ENCODE measurements at regions not wholly inside any gene's neighbourhood (a gene's known extent, or its start where the extent isn't known, plus 50 kb on each side); places are given as distances from the start of the nearest gene placed in this dataset.

DNA sequence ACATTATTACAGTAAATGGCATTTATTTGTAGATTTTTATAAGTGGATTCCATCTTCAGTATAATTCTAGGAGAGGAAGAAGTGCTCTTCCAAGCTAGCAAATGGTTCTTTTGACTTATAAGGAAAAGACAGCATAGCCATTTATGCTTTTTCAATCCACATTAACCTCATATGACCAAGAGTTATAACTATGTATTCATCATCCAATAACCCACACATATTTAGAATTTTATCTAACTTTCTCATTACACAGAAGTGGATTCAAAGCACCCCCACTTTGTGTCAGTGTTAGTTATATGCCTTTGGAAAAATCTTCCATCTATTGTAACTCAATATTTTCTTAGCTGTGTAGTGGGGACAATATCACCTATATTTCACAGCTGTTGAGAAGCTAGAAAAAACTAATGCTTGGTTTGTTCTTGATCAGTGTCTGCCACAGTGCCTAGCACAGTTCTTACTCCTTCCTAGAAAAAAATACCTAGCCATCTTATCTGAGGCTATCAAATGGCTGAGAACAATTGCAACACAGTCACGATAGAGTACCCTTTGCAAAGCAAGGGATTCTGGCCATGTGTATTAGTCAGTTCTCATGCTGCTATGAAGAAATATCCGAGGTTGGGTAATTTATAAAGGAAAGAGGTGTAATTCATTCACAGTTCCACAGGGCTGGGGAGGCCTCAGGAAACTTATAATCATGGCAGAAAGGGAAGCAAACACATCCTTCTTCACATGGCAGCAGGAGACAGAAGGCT, 986.3 kb downstream of the TFAP2A start:
- DNase-seq (ENCODE audit: low spot score) (no peak), ATAC-seq (no peak)
- intact Hi-C loops (cut with DNase I): no loop called here

DNA sequence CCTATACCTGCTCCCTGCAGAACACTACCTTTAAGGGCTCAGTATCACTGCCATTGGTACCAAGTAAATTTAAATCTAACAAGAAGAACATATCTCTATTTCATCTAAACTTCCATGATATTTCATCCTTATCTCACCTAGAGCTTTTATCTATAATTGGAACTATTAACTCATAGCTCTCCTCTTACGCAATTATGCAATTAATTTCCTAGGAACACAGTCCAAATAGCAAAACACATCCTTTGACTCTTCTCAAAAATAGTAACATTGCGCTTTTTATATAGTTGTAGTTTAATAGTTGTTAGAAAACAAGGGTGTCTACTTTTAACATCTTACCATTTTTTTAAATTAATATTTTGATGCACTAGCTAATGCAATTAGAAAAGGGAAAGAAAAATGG, 986.8 kb upstream of the SLC35B3 start:
- ATAC-seq (no peak), DNase-seq (ENCODE audit: low spot score) (no peak)
- intact Hi-C loops (cut with DNase I): no loop called here

DNA sequence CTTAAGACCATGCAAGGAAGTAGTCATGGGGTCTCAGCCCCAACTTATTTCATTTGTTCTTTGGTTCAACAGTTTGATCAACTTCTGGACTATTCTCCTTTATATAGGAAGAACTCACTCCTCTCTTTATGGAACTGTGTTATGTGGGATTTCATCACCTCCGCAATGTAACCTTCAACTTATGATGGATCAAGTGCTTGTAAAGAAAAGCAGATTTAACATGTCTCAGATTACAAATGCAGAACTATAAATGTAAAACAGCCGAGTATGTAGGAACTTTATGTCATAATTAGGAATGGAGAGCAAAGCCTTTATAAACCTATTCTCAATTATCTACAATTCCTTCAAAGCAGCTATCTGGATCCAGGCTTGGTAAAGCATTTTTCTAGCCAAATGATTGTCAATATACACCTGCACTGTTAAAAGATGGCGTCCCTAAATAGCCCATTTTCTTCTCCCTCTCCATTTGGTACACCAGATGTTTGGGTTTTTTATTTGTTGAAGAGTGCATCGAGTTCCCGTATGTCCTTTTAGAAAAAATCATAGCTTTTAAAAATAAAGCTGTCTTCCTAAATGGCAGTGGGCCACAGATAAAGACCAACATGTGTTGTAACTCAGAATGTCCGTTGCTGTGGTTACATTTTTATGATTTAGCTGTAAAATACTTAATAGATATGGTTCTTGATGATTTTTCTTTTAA, 985.1 kb upstream of the SLC35B3 start:
- ATAC-seq (no peak), DNase-seq (ENCODE audit: low spot score) (no peak)
- intact Hi-C loops (cut with DNase I): no loop called here

DNA sequence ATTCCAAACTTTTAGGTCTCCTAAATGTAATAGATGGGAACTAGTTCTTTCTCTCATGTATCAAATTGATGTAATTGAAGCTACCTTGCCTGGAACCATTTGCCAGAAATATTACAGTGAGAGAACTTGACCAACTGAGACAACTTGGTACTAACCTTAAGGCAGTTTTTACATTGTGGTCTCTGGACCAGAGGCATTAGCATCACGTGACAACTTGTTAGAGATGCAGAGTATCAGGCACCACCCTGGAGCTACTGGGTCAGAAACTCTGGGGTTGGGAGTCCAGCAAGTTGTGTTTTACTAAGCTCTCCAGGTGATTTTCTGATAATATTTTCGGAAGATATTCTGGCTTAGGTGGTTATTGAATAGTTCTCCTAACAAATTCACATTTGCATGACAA, 982.1 kb upstream of the SLC35B3 start:
- no peak for DNase-seq (ENCODE audit: low spot score)
- ATAC-seq: no peak
- intact Hi-C loops (cut with DNase I): no loop called here

- intact Hi-C loops (cut with DNase I): no loop called here
- ATAC-seq: no peak
- DNase-seq (ENCODE audit: low spot score): no peak
Measured at GRCh38 chr6:9412951-9413559, 977.7 kb upstream of the SLC35B3 start.

GRCh38 chr6:9409126-9409525, 973.8 kb upstream of the SLC35B3 start:
- DNase-seq (ENCODE audit: low spot score) (no peak), ATAC-seq (no peak)
- intact Hi-C loops (cut with DNase I): no loop called here

- intact Hi-C loops (cut with DNase I): no loop called here
- DNase-seq (ENCODE audit: low spot score) (no peak), ATAC-seq (no peak)
Measured at GRCh38 chr6:9408402-9409117, 973.2 kb upstream of the SLC35B3 start.

DNA sequence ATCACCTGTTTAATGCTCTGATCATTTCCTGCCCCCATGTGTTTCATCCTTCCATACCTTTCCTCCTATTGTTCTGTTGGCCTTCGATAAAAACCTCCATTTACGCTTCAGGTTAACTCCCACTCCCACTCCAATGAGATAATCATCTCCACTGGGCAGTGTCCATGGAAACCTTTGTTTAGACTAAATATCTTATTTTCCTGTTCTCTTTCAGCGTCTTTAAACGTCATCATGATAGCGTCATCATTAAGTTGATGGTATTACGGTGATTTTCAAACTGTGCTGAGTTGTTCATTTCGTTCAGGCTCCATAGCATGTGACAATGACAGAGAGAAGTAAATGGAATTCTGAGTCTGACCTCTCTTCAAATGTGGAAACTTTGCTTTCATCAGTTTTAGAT, 970.5 kb upstream of the SLC35B3 start:
- DNase-seq (ENCODE audit: low spot score) (no peak), ATAC-seq (no peak)
- intact Hi-C loops (cut with DNase I): no loop called here

GRCh38 chr6:9405369-9405768, 970.0 kb upstream of the SLC35B3 start:
- ATAC-seq (no peak), DNase-seq (ENCODE audit: low spot score) (no peak)
- intact Hi-C loops (cut with DNase I): no loop called here

DNA sequence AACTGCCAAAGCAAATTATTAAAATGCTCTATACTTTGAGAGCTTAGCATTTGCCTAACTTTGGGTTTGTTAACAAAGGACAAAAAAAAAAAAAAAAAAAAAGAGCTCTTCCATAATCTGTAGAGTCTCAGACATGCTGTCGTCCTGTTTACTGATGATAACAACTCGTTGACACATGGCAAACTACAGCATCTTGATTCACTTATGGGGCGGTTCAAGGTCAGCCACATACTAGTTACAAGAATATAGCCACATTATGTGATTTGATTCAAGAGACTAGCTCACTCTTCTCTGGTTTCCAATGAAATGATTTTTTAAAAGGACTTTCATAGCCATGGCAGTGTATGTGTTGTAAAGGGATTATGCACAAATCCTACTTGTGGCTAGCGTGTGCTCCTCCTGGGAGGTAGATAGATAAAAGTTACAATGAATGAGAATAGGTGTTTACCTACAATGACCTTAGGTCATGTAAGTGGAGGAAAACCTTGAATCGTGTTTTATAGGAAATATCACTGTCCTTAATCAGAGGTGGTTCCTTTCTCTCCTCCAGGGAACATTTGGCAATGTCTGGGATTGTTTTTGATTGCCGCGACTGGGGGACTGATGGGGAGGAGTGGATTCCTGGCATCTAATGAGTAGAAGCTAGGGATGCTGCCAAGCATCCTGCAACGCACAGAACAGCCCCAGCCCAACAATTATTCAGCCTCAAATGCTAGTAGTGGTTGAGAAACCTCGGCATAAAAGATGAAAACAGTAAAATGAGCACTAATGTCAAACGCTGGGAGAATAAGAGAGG, 969.2 kb upstream of the SLC35B3 start:
- DNase-seq (ENCODE audit: low spot score) (no peak), ATAC-seq (no peak)
- intact Hi-C loops (cut with DNase I): no loop called here

DNA sequence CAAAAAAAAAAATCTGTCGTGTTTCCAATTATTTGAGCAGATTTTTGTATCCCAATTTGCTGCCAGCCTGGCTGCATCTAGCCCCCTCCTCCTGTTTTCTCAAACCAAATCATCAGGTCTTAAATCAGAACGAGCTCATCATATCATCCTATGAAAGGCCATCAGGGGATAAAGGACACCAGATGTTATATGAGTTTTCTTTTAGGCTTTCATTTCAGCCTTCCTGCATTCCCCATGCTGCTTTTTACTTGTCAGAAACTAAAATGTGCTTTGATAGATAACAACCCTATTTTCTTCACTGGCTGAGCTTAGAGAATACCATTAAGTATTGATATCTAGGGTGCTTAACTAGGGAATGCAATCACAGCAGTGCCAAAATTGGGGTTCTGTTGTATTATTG, 968.4 kb upstream of the SLC35B3 start:
- DNase-seq (ENCODE audit: low spot score): no peak
- ATAC-seq: no peak
- intact Hi-C loops (cut with DNase I): no loop called here

- ATAC-seq (no peak), DNase-seq (ENCODE audit: low spot score) (no peak)
- intact Hi-C loops (cut with DNase I): no loop called here
Measured at GRCh38 chr6:9401960-9402359, 966.6 kb upstream of the SLC35B3 start.

DNA sequence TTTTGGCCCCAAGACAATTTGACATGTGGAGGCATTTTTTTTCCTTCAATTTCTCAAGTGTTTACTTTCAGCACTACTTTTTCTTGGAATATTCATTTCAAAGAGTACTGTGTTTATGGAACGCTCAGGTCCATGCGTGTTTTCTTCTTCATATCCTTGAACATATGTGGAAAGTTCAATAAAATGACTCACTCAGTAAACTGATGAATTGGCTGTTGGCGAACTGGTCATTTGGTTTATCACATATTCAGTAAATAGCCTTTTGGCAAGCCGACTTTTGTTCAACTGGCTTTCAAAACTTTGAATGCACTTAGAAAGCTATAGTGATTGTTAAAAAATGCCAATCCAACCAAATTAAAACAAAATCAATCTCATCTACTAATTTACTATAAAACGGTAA, 964.6 kb upstream of the SLC35B3 start:
- no peak for ATAC-seq
- intact Hi-C loops (cut with DNase I): no loop called here
- no peak for DNase-seq (ENCODE audit: low spot score)

DNA sequence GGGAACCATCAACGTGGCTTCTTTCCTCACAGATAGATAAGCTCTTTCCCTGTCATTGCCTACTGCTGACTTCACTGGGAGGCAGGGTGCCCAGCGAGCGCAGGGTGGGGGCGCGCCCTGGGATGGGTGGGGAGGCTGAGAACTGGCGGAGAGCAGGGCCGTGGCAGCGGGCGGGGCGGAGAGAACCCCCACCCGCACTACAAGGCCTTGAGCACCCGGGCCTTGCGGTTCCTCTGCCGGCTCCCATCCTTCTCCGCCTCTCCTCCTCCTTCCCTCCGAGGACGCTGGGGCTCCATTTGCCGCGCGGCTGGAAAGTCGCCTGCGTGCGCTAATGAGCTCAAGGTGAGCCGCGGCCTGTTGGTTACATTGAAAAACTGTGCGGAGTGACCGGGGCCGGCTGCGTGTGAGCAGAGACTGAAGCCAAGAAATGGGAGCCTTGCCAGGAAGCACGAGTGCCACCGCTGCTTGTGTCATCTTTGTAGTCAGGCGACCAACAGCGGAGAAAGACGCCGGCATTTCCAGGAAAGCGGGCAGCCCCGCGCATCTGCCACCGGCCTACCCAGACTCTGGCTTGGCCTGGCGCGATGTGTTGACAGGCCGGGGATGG, 963.5 kb upstream of the SLC35B3 start:
- ATAC-seq: no peak
- intact Hi-C loops (cut with DNase I): no loop called here
- DNase-seq (ENCODE audit: low spot score): no peak

DNA sequence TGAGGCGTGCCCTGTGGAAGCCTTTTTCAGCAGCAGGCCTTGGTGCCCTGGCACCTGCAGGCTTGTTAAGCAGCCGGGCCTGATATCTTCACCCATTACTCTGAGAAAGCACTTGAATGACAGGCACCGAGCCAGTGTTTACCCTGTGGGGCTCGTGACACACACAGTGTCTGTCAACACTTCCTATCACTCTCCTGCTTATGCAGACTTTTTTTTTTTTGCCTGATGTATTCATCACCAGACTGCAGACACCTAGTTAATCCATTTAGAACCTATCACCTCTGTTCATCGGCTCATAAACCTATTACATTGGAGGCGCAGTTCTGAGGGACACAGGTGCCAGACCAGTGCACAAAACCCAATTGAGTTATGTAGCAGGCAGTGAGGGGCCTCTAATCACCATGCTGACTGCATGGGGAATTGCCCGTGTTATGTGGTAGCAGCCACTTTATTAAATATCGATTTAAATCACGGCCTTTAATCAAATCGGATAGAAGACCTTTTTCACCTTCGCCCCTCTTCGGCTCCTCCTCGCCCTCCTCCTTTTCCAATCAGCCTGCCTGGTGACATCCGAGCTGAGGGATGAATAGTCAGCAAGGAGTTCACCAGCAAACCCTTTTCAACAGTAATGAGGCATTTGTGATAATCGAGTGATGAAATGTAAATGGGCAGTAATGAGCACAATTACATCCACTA, 962.9 kb upstream of the SLC35B3 start:
- DNase-seq (ENCODE audit: low spot score) (no peak), ATAC-seq (no peak)
- intact Hi-C loops (cut with DNase I): no loop called here

DNA sequence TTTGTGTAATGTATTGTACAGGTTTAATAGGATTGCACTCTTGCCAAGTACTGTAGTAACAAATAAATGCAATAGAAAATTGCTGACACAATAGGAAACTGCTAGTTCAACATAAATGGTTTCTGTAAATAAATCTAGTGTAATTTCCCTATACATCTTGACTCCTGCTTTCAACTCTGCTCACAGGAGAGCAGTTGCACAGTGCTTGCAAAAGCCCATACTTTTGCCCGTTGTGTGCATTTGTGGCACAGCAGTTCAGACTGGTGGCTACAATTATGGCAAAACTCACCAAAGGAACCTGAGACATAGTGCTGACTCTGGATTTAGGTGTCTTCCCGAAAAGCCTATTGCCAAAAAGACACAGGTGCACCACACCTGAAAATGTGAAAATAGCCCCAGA, 953.3 kb upstream of the SLC35B3 start:
- DNase-seq (ENCODE audit: low spot score) (no peak), ATAC-seq (no peak)
- intact Hi-C loops (cut with DNase I): no loop called here

DNA sequence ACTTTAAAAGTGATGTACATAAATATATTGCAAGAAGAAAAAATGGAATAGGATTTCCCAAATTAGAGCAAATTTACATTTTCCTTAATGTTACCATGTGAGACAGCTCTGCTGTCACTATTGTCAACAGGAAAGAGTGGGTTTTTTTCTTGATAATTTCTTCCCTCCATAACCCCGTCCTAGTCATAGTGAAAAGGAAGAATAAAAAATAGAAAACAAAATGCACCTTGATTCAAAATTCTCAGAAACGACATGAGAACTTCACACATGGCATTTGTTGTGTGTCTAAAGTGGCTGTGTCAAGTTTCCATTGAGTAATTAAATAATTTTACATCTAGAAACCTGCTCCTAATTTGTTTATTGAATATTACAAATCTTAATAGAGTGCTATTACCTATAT, 945.2 kb upstream of the SLC35B3 start:
- DNase-seq (ENCODE audit: low spot score) (no peak), ATAC-seq (no peak)
- intact Hi-C loops (cut with DNase I): no loop called here

GRCh38 chr6:9373308-9373707, 938.0 kb upstream of the SLC35B3 start:
- intact Hi-C loops (cut with DNase I): no loop called here
- ATAC-seq: no peak
- DNase-seq (ENCODE audit: low spot score): no peak
